ENCODE measurements at regions not wholly inside any gene's neighbourhood (a gene's known extent, or its start where the extent isn't known, plus 50 kb on each side); places are given as distances from the start of the nearest gene placed in this dataset.
"Not testable (repeated sequence)": the region's sequence is repeated elsewhere in the genome, so short reads cannot be mapped to it uniquely, and the experiment has no call there.

DNA sequence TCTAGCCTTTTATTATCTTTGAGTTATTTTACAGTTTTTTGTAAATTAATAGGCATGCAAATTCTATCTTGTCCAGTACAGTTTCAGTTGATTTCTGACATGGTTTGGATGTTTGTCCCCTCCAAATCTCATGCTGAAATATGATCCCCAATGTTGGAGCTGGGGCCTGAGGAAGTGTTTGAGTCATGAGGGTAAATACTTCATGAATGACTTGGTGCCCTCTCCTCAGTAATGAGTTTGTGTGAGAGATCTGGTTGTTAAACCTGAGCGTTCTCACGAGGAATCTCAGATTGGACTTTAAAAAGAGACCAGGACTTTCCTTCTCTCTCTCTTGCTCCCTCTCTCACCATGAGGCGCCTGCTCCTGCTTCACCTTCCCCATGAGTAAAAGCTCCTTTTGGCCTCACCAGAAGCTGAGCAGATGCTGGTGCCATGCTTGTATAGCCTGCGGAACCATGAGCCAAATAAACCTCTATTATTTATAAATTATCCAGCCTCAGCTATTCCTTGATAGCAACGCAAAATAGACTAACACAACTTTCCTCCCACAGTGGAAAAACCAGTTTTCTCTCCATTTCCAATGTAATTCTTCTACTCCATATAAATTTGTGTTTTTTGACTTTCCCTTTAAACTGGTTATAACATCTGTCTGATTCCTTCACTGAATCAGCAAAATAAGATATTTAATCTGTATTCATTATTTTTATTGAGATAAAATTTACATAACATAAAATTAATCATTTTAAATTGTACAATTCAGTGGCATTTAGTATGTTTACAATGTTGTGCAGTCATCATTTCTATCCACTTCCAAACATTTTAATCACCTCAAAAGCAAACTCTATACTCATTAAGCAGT, 78.7 kb upstream of the PRSS16 start:
- no peak overlapping the region for H3K4me3 ChIP-seq
- FAIRE-seq (no peak), DNase-seq (ENCODE audit: low read depth in 1 of 2, low spot score in 1 of 2) (no peak), ATAC-seq (no peak)
- TF ChIP-seq TP53 (CRISPR knock-in tag; IDR thresholded peaks at IDR 0.05): no peak
- TF ChIP-seq MYC (IDR thresholded peaks at IDR 0.05; ENCODE audit: borderline replicate concordance, low read length): no peak
- TF ChIP-seq JUN (IDR thresholded peaks at IDR 0.05): no peak
- TF ChIP-seq, protein P1, sequence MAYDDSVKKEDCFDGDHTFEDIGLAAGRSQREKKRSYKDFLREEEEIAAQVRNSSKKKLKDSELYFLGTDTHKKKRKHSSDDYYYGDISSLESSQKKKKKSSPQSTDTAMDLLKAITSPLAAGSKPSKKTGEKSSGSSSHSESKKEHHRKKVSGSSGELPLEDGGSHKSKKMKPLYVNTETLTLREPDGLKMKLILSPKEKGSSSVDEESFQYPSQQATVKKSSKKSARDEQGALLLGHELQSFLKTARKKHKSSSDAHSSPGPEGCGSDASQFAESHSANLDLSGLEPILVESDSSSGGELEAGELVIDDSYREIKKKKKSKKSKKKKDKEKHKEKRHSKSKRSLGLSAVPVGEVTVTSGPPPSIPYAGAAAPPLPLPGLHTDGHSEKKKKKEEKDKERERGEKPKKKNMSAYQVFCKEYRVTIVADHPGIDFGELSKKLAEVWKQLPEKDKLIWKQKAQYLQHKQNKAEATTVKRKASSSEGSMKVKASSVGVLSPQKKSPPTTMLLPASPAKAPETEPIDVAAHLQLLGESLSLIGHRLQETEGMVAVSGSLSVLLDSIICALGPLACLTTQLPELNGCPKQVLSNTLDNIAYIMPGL (CRISPR knock-in tag; IDR thresholded peaks at IDR 0.05; ENCODE audit: borderline replicate concordance): no peak
- no peak for TF ChIP-seq TFCP2L1 (CRISPR knock-in tag; IDR thresholded peaks at IDR 0.05)
- TF ChIP-seq, protein P2, sequence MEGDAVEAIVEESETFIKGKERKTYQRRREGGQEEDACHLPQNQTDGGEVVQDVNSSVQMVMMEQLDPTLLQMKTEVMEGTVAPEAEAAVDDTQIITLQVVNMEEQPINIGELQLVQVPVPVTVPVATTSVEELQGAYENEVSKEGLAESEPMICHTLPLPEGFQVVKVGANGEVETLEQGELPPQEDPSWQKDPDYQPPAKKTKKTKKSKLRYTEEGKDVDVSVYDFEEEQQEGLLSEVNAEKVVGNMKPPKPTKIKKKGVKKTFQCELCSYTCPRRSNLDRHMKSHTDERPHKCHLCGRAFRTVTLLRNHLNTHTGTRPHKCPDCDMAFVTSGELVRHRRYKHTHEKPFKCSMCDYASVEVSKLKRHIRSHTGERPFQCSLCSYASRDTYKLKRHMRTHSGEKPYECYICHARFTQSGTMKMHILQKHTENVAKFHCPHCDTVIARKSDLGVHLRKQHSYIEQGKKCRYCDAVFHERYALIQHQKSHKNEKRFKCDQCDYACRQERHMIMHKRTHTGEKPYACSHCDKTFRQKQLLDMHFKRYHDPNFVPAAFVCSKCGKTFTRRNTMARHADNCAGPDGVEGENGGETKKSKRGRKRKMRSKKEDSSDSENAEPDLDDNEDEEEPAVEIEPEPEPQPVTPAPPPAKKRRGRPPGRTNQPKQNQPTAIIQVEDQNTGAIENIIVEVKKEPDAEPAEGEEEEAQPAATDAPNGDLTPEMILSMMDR (IDR thresholded peaks at IDR 0.05): no peak
- TF ChIP-seq, protein P3, sequence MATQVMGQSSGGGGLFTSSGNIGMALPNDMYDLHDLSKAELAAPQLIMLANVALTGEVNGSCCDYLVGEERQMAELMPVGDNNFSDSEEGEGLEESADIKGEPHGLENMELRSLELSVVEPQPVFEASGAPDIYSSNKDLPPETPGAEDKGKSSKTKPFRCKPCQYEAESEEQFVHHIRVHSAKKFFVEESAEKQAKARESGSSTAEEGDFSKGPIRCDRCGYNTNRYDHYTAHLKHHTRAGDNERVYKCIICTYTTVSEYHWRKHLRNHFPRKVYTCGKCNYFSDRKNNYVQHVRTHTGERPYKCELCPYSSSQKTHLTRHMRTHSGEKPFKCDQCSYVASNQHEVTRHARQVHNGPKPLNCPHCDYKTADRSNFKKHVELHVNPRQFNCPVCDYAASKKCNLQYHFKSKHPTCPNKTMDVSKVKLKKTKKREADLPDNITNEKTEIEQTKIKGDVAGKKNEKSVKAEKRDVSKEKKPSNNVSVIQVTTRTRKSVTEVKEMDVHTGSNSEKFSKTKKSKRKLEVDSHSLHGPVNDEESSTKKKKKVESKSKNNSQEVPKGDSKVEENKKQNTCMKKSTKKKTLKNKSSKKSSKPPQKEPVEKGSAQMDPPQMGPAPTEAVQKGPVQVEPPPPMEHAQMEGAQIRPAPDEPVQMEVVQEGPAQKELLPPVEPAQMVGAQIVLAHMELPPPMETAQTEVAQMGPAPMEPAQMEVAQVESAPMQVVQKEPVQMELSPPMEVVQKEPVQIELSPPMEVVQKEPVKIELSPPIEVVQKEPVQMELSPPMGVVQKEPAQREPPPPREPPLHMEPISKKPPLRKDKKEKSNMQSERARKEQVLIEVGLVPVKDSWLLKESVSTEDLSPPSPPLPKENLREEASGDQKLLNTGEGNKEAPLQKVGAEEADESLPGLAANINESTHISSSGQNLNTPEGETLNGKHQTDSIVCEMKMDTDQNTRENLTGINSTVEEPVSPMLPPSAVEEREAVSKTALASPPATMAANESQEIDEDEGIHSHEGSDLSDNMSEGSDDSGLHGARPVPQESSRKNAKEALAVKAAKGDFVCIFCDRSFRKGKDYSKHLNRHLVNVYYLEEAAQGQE (IDR thresholded peaks at IDR 0.05): no peak
- TF ChIP-seq, protein P4, sequence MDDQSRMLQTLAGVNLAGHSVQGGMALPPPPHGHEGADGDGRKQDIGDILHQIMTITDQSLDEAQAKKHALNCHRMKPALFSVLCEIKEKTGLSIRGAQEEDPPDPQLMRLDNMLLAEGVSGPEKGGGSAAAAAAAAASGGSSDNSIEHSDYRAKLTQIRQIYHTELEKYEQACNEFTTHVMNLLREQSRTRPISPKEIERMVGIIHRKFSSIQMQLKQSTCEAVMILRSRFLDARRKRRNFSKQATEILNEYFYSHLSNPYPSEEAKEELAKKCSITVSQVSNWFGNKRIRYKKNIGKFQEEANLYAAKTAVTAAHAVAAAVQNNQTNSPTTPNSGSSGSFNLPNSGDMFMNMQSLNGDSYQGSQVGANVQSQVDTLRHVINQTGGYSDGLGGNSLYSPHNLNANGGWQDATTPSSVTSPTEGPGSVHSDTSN (IDR thresholded peaks at IDR 0.05): no peak
- TF ChIP-seq SREBF2 (IDR thresholded peaks at IDR 0.05): no peak
- TF ChIP-seq RFX5 (IDR thresholded peaks at IDR 0.05): no peak
- no peak for TF ChIP-seq EP300 (IDR thresholded peaks at IDR 0.05)
- TF ChIP-seq CBX2 (IDR thresholded peaks at IDR 0.05; ENCODE audit: borderline replicate concordance, low read depth): no peak
- no peak for TF ChIP-seq BHLHE40 (IDR thresholded peaks at IDR 0.05; ENCODE audit: low read depth, low read length)
- no peak for TF ChIP-seq ZC3H11A (IDR thresholded peaks at IDR 0.05)
- no peak overlapping the region; the same call in 2 of the 3 replicates for H3K4me2 ChIP-seq
- WGBS (ENCODE audit: missing lambda C conversion rate): 59% methylated on average over 5 of the region's 5 CpGs
- CTCF ChIA-PET: no interaction called here
- 0 out of 3 replicates have a peak, but pooled peaks cover 3% of the 10 kb centered on the region for H3K4me1 ChIP-seq
- H3K9me3 ChIP-seq: no peaks in the 10 kb centered on the region
- H3K27ac ChIP-seq: no peak overlapping the region
- POLR2A ChIA-PET: no interaction called here

DNA sequence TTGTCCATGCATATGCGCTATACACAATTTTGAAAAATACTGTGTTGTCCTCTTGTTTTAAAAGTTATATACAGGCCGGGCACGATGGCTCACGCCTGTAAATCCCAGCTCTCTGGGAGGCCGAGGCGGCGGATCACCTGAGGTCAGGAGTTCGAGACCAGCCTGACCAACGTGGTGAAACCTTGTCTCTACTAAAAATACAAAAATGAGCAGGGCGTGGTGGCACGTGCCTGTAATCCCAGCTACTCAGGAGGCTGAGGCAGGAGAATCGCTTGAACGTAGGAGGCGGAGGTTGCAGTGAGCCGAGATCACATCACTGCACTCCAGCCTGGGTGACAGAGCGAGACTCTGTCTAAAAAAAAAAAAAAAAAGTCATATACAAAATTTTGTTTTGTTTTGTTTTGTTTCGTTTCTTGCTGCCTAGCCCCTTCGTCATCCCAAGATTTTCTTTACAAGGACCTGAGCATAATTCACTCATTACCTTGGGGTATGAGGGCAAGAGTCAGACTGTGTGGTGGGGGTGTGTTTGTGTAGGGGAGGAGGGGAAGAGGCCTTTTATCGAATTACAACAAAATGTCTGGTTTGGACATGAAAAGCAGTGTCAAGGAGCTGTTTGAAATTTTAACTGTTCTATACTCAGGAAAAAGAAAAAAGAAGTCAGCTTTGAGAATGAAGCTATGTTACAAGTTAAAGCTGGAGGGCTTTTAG, 74.8 kb upstream of the PRSS16 start:
- FAIRE-seq, POLR2A ChIA-PET, H3K4me1 ChIP-seq: not testable (repeated sequence)

DNA sequence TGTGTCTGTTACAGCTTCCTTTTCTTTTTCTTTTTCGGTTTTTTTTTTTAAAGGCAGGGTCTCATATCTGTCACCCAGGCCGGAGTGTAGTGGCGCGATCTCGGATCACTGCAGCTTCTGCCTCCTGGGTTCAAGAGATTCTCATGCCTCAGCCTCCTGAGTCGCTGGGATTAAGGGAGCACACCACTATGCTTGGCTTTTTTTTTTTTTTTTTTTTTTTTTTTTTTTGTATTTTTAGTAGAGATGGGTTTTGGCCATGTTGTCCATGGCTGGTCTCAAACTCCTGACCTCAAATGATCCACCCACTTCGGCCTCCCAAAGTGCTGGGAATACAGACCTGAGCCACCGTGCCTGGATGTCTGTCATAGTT, 74.3 kb upstream of the PRSS16 start:
- H3K4me1 ChIP-seq; H3K4me3 ChIP-seq; DNase-seq (ENCODE audit: low read depth in 1 of 2, low spot score in 1 of 2); FAIRE-seq; H3K4me2 ChIP-seq; H3K9me3 ChIP-seq; H3K27ac ChIP-seq; POLR2A ChIA-PET; ATAC-seq: not testable (repeated sequence)
- CTCF ChIA-PET: interaction anchor here (0.7 to 1.0 kb wide), 2 partner anchors 11 to 622 kb away, joined by 3 to 4 read pairs; no protein-coding TSS in a partner anchor
- WGBS (ENCODE audit: missing lambda C conversion rate): 79% methylated on average over 8 of the region's 8 CpGs

More for the DNA sequence above, 74.8 kb upstream of the PRSS16 start:
- H3K4me2 ChIP-seq; H3K27ac ChIP-seq; H3K4me3 ChIP-seq; DNase-seq (ENCODE audit: low read depth in 1 of 2, low spot score in 1 of 2); ATAC-seq; H3K9me3 ChIP-seq: not testable (repeated sequence)
- 78% methylated on average over 19 of the region's 19 CpGs for WGBS (ENCODE audit: missing lambda C conversion rate)
- CTCF ChIA-PET: interaction anchor here (1.0 kb wide), 1 partner anchor 10 kb away, joined by 4 read pairs; no protein-coding TSS in a partner anchor

Data from A549 (cell line).